ENCODE measurements at regions not wholly inside any gene's neighbourhood (a gene's known extent, or its start where the extent isn't known, plus 50 kb on each side); places are given as distances from the start of the nearest gene placed in this dataset.

GRCh38 chr12:116472193-116472592 is 87.0 kb upstream of the MAP1LC3B2 start:
- TF ChIP-seq REST (IDR thresholded peaks at IDR 0.05; ENCODE audit: insufficient read depth in 1 of 2, low read depth in 2 of 2, low read length in 2 of 2), result no peak
- TF ChIP-seq SIN3A (IDR thresholded peaks at IDR 0.05; ENCODE audit: borderline replicate concordance, insufficient read depth, low read length), result no peak
- TF ChIP-seq POLR2AphosphoS5 (IDR thresholded peaks at IDR 0.05; ENCODE audit: low read depth, low read length), result no peak
- no peak for TF ChIP-seq TAF1 (IDR thresholded peaks at IDR 0.05; ENCODE audit: borderline replicate concordance, insufficient read depth, low read length)

All from PFSK-1 (cell line).